Loucy (cell line): ENCODE measurements at regions not wholly inside any gene's neighbourhood (a gene's known extent, or its start where the extent isn't known, plus 50 kb on each side); places are given as distances from the start of the nearest gene placed in this dataset.

ENCODE experiments used
- H2AFZ ChIP-seq: fragments of 200-600 bp; sonication (generic); 2 replicates; pipeline ENCODE4 v1.6.0; 2016; ENCODE audit warnings: antibody characterized with exemption, mild to moderate bottlenecking, low read length, moderate library complexity
- H3F3A ChIP-seq: fragments of 200-600 bp; 2 replicates; pipeline ENCODE4 v1.6.0; 2016; ENCODE audit warnings: antibody characterized with exemption, low read depth, mild to moderate bottlenecking
- H3K27me3 ChIP-seq: fragments of 200-600 bp; sonication (generic); 2 replicates; pipeline ENCODE4 v1.6.1; 2014; ENCODE audit warnings: low read length, mild to moderate bottlenecking; ENCODE audit not compliant: insufficient read depth, poor library complexity, severe bottlenecking
- H3K36me3 ChIP-seq: fragments of 200-600 bp; sonication (generic); 2 replicates; pipeline ENCODE4 v1.6.1; 2016; ENCODE audit warnings: low read length; ENCODE audit not compliant: insufficient read depth
- H3K4me1 ChIP-seq: fragments of 200-600 bp; sonication (generic); 2 replicates; pipeline ENCODE4 v1.5.1; 2014; ENCODE audit warnings: low read length, mild to moderate bottlenecking; ENCODE audit not compliant: insufficient read depth, poor library complexity, severe bottlenecking
- H3K4me2 ChIP-seq: fragments of 200-600 bp; sonication (generic); 2 replicates; pipeline ENCODE4 v1.6.0; 2014; ENCODE audit warnings: antibody characterized with exemption, low read length, low read depth, mild to moderate bottlenecking; ENCODE audit not compliant: poor library complexity, severe bottlenecking
- H3K4me3 ChIP-seq: fragments of 200-600 bp; sonication (generic); 2 replicates; pipeline ENCODE4 v1.5.1; 2014; ENCODE audit warnings: low read length, mild to moderate bottlenecking, mixed read lengths; ENCODE audit not compliant: poor library complexity, severe bottlenecking
- H3K79me2 ChIP-seq: fragments of 200-600 bp; sonication (generic); 2 replicates; pipeline ENCODE4 v1.6.1; 2014; ENCODE audit warnings: low read length; ENCODE audit not compliant: insufficient read depth
- H3K9ac ChIP-seq: fragments of 200-600 bp; sonication (generic); 2 replicates; pipeline ENCODE4 v1.6.0; 2014; ENCODE audit warnings: mild to moderate bottlenecking, low read depth, low read length, moderate library complexity; ENCODE audit not compliant: poor library complexity, severe bottlenecking
- H3K9me2 ChIP-seq: fragments of 200-600 bp; sonication (generic); replicated peaks from 2 replicates; pipeline ENCODE4 v1.6.1; 2016; ENCODE audit warnings: low read depth, low read length, mixed read lengths
- H3K9me3 ChIP-seq: fragments of 200-600 bp; sonication (generic); 2 replicates; pipeline ENCODE4 v1.6.1; 2014; ENCODE audit warnings: mild to moderate bottlenecking, antibody characterized with exemption, low read length, low read depth; ENCODE audit not compliant: insufficient read depth
- H4K20me1 ChIP-seq: fragments of 200-600 bp; sonication (generic); 2 replicates; pipeline ENCODE4 v1.6.0; 2014; ENCODE audit warnings: antibody characterized with exemption, low read length, mild to moderate bottlenecking; ENCODE audit not compliant: insufficient read depth, poor library complexity, severe bottlenecking
- CTCF ChIP-seq: fragments of 200-600 bp; sonication (generic); conservative IDR thresholded peaks from 2 replicates; pipeline ENCODE4 v1.5.1; 2014; ENCODE audit warnings: mild to moderate bottlenecking, antibody characterized with exemption, low read length
- EZH2phosphoT487 ChIP-seq: fragments of 200-600 bp; IDR thresholded peaks from 2 replicates; pipeline ENCODE4 v1.6.1; 2018; ENCODE audit warnings: antibody characterized with exemption, mild to moderate bottlenecking, moderate library complexity, borderline replicate concordance

GRCh38 chr2:18047896-18048657, 169.6 kb downstream of the KCNS3 start:
- Histone ChIP-seq H3K79me2 (no peaks in the 10 kb centered on the region), H3K4me2 (no peak overlapping the region), H3K4me3 (no peak overlapping the region), H3F3A (no peaks in the 10 kb centered on the region), H3K4me1 (no peaks in the 10 kb centered on the region), H2AFZ (no peak overlapping the region), H3K27me3 (no peaks in the 10 kb centered on the region), H4K20me1 (no peaks in the 10 kb centered on the region), H3K9me3 (no peaks in the 10 kb centered on the region), H3K9ac (no peak overlapping the region), H3K36me3 (no peaks in the 10 kb centered on the region), H3K9me2 (no peaks in the 10 kb centered on the region)
- TF ChIP-seq EZH2phosphoT487 = no peak
- TF ChIP-seq CTCF = no peak

GRCh38 chr2:18047213-18047611, 168.7 kb downstream of the KCNS3 start:
- H3K36me3 ChIP-seq = no peaks in the 10 kb centered on the region
- H3K4me2 ChIP-seq = no peak overlapping the region
- H3K79me2 ChIP-seq = no peaks in the 10 kb centered on the region
- no peak for TF ChIP-seq EZH2phosphoT487
- TF ChIP-seq CTCF = no peak
- no peak overlapping the region for H3K4me3 ChIP-seq
- H3F3A ChIP-seq = no peaks in the 10 kb centered on the region
- H3K9ac ChIP-seq = no peak overlapping the region
- H3K9me3 ChIP-seq = no peaks in the 10 kb centered on the region
- no peaks in the 10 kb centered on the region for H4K20me1 ChIP-seq
- H3K9me2 ChIP-seq = no peaks in the 10 kb centered on the region
- H3K27me3 ChIP-seq = no peaks in the 10 kb centered on the region
- H2AFZ ChIP-seq = no peak overlapping the region
- H3K4me1 ChIP-seq = no peaks in the 10 kb centered on the region

GRCh38 chr2:18046558-18047212, 168.2 kb downstream of the KCNS3 start:
- no peak overlapping the region for H2AFZ ChIP-seq
- H4K20me1 ChIP-seq = no peaks in the 10 kb centered on the region
- H3K9ac ChIP-seq = no peak overlapping the region
- H3K79me2 ChIP-seq = no peaks in the 10 kb centered on the region
- no peaks in the 10 kb centered on the region for H3K9me2 ChIP-seq
- TF ChIP-seq CTCF (no peak), EZH2phosphoT487 (no peak)
- H3K9me3 ChIP-seq = no peaks in the 10 kb centered on the region
- no peak overlapping the region for H3K4me2 ChIP-seq
- H3K27me3 ChIP-seq = no peaks in the 10 kb centered on the region
- no peaks in the 10 kb centered on the region for H3K4me1 ChIP-seq
- no peak overlapping the region for H3K4me3 ChIP-seq
- no peaks in the 10 kb centered on the region for H3K36me3 ChIP-seq
- no peaks in the 10 kb centered on the region for H3F3A ChIP-seq
